ENCODE measurements at regions not wholly inside any gene's neighbourhood (a gene's known extent, or its start where the extent isn't known, plus 50 kb on each side); places are given as distances from the start of the nearest gene placed in this dataset.
"Not testable (repeated sequence)": the region's sequence is repeated elsewhere in the genome, so short reads cannot be mapped to it uniquely, and the experiment has no call there.

DNA sequence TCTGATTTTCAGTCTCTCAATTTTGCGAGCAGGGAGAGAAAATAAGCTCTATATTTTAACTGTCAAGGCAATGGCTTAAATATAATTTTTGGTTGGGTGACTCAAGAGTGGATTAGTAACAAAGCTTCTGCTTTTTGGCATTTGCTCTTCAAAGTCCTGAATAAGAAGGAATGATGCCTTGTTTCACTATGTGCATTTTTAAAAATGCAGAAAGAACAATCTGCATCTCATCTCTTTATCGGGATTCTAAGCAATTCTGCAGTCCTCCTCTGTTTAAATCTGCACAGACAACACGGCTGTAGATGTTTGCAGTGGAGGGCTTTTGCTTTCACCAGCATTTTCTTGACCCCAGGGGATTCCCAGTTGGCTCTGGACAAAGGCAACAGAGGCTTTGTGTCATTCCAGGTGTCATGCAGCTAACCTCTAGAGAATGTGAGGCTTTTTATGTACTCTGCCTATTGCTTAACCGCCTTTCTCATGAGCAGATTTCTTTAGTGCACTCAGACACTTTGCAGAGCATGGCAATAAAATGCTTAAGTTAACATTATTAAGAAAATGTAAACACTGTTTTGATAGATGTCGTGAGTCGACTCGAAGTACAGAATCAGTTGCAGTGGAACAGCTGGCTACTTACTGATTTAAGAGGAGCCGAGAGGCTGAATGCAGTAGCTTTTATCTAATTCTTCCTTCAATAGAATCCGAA is 783.2 kb upstream of the NEGR1 start:
- no peak for DNase-seq (ENCODE audit: low spot score)

DNA sequence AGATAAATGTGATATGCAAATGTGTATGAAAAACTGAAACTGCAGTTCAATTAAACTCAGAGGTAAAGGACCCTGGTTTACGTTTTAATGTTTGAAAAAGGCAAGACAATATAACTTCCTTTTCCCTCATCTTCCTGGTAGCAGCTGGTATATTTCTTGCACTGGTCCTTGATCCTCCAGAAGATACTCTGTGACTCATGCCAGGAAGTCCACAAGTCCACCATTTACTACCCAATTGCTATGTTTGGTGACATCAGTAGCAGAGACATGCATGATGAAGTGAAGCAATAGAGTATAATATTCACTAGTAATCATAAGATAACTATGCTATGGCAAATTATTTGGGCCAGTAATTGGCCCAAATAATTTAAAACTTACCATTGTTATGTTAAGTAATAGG is 774.5 kb upstream of the NEGR1 start:
- DNase-seq (ENCODE audit: low spot score) = no peak

DNA sequence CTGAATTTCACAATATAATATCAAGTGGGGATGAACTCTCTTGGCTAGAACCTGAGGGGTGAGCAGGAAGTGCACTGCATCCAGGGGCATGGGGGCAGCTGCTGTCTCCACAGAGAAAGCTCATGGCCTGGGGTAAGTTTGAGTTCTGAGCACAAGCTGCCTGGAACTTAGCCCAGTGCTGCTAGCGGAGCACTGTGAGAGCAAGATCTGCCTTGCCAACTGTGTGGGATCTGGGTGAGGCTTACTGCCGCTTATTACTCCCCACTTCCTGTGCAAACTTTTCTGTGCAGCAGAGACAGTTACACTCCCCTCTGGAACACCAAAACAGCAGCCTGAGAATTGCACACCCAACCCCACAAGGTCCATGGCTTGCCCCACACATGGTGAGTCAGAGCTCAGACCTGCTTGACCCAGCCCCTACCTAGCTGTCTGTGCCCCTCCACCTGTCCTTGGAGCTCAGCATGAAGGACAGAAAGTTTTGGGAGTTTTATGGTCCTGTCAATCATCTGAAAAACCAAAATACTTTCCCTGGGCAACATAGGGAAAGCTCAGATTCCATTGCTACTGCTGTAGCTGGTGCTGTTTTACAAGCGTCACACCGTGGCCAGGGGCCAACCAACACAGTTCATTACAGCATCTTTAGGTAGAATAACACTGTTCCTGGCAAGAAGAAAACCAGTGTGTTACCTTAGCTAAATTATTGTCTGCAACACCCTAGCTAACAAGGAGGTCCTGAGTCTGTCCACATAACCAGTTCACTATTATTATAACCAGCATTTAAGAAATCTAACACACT is 762.1 kb upstream of the NEGR1 start:
- DNase-seq (ENCODE audit: low spot score) = no peak

DNA sequence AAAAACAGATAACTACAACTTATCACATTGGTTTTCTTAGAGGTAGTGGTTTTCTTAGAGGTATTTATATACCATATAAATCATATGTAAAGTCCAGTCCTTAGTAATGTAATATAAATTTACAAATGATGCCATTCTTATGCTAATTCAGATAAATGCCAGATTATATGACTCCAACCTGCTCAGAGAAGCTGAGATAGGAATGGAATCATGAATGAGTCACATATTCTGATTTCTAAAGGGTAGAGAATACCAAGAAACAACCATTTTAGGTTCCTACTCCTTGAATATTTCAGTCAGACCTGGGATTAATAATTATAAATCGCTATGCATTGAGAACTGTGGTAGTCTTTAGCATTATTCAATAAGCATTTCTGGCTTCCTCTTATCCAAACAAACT is 760.1 kb upstream of the NEGR1 start:
- no peak for DNase-seq (ENCODE audit: low spot score)

GRCh38 chr1:73040811-73041210 is 758.5 kb upstream of the NEGR1 start:
- no peak for DNase-seq (ENCODE audit: low spot score)

GRCh38 chr1:73034271-73034670 is 751.9 kb upstream of the NEGR1 start:
- DNase-seq (ENCODE audit: low spot score) = no peak

DNA sequence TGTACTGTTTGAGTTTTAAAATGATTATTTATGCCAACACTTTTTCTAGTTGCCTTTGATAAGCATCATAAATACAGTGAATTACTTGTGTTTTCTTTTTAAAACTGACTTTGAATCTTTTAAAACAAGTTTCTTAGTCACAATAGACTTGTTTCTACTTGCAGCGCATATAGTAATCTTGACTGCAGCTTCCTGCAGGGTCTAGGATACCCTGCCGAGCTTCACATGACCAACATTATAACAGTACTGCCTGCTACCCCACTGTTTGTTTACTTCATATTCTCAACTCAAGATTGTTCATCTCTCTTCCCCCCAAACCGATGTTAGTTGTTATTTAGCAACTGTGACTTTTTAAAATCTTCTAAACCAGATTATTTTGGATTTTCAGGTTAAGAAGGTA is 751.3 kb upstream of the NEGR1 start:
- no peak for DNase-seq (ENCODE audit: low spot score)

- DNase-seq (ENCODE audit: low spot score) = no peak
Observed at GRCh38 chr1:73029571-73029970, 747.2 kb upstream of the NEGR1 start.

DNA sequence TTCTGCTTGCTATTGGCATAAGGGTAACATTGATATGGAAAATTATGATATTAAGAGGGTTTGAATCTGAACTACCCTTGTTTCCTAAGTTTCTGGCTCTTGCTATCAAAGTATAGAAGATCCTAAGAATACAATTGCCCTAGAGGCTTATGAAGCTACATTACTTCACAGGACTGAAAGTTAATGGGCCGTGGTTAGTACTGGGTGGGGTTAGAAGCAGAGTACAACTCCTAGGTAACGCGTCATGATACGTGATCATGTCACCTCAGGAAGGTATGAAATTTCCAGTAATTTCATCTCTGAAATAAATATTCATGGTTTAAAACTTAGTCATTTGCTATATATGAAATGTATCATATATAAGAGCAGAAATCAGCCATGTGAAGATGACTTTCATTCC is 743.8 kb upstream of the NEGR1 start:
- no peak for DNase-seq (ENCODE audit: low spot score)

DNA sequence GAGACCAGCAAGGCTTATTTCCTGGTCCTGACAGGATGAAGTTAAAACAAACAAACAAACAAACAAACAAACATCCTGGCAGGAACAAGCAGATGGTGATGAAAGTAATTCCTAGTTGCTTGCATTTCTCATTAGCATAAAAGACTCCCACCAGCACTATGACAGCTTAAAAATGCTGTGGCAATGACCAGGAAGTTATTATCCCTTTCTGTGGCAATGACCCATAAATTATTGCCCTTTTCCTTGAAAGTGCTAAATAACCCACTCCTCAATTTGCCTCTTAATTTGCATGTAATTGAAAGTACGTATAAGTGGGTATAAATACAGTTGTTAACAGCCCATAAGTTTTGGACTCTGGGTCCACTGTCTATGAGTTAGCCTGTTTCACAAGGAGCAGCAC is 727.6 kb upstream of the NEGR1 start:
- DNase-seq (ENCODE audit: low spot score) = no peak

GRCh38 chr1:73009311-73009710 is 727.0 kb upstream of the NEGR1 start:
- no peak for DNase-seq (ENCODE audit: low spot score)

DNA sequence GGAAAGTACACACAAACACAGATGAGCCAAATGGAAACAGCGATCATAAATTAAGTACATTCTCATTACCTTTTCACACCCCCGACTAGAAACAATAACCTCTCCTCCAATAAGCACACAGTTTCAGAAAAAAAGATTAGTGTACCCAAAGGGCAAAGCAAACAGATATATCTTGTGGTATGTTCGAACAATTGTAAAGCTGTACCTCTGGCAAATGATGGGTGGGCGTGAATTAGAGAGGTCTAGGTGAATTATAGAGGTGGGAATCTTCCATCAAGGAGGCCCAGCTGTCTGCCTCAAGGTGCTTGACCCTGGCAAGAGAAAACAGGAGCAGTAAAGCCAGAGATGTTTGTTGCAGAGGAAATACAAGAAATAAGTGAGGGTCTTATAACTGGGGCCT is 715.3 kb upstream of the NEGR1 start:
- DNase-seq (ENCODE audit: low spot score) = no peak

DNA sequence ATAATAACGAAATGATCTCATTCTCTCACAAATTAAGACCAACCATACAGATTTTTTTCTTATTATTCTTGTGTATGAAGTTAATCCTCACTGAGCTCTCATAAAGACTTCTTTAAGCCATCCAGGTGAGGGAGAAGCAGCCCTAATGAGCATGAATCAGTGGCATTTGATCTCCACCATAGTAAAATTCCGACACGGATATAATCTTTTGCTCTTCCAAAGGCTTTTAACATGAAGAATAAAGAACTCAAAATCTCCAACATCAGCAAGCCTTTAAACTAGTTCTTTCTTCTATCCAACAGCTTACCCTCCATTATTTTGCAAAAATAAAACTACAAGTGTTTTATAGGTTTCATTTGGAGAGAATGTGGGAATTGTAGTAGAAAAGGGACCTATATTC is 714.7 kb upstream of the NEGR1 start:
- DNase-seq (ENCODE audit: low spot score) = no peak

- not testable (repeated sequence) for DNase-seq (ENCODE audit: low spot score)
Observed at GRCh38 chr1:72987871-72988270, 705.5 kb upstream of the NEGR1 start.

GRCh38 chr1:72986591-72987290 is 704.4 kb upstream of the NEGR1 start:
- no peak for DNase-seq (ENCODE audit: low spot score)

- not testable (repeated sequence) for DNase-seq (ENCODE audit: low spot score)
Observed at GRCh38 chr1:72985024-72985423, 702.7 kb upstream of the NEGR1 start.

DNA sequence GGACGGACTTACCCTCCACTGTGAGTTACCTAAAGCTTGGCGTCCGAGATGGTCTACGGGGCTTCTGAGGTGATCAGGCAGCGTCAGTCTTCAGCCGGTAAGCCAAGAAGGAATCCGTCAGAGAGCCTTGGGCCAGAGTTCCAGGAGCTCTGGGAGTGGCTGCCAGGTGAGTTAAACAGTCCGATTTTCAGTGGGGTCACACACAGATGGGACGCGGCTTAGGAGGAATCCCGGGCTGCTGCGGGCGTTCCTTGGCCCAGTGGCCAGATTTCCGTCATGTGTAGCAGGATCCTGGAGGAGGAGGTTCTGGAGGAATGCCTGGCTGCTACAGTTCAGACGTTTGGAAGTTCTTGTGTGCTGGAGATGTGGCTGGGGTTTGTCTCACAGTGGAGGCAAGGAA is 700.7 kb upstream of the NEGR1 start:
- not testable (repeated sequence) for DNase-seq (ENCODE audit: low spot score)

GRCh38 chr1:72969461-72969860 is 687.1 kb upstream of the NEGR1 start:
- no peak for DNase-seq (ENCODE audit: low spot score)

- DNase-seq (ENCODE audit: low spot score) = no peak
Observed at GRCh38 chr1:72954943-72955342, 672.6 kb upstream of the NEGR1 start.

GRCh38 chr1:72950900-72951299 is 668.6 kb upstream of the NEGR1 start:
- not testable (repeated sequence) for DNase-seq (ENCODE audit: low spot score)

GRCh38 chr1:72946903-72947499 is 664.7 kb upstream of the NEGR1 start:
- DNase-seq (ENCODE audit: low spot score) = no peak

DNA sequence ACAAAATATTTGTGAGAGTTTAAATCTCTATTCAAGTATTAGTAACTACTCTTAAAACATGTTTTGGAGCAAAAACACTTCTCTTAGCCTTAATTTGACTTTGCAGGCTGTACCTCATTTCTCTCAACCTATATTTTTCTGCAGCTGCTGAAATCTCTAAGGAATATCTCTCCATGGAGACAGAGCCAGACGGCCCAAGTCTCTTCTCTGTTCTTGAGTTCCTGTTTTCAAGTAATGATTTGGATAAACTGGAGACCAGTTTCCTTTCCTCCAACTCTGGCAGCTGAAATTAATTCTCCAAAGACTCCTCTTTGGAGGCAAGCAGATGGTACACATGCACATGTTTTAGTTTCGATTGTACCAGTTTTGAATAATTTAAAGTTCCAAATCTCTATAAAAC is 659.7 kb upstream of the NEGR1 start:
- DNase-seq (ENCODE audit: low spot score) = no peak

DNA sequence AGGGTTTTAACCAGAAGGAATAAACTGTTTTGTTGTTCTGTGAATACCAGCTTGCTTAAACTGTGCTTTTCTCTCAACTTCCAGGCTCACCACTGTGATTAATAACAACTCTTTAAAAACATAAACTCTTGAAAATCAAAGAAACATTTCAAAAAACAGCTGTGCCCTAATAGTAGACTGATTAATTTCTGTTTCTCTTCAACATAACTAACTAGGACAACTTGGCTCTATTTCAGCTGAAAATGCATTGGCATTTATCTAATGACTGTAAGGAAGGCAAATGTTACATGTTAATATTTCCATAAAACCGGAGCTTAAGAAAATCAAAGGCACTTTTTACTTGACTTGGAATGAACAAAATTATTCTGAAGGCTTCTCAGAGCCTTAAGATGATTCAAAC is 656.1 kb upstream of the NEGR1 start:
- DNase-seq (ENCODE audit: low spot score) = no peak

All from hematopoietic multipotent progenitor cell treated with erythropoietin and hydrocortisone succinate and interleukin-3 and kit ligand, for 15 days (in vitro differentiated cells).